ENCODE measurements at regions not wholly inside any gene's neighbourhood (a gene's known extent, or its start where the extent isn't known, plus 50 kb on each side); places are given as distances from the start of the nearest gene placed in this dataset.

DNA sequence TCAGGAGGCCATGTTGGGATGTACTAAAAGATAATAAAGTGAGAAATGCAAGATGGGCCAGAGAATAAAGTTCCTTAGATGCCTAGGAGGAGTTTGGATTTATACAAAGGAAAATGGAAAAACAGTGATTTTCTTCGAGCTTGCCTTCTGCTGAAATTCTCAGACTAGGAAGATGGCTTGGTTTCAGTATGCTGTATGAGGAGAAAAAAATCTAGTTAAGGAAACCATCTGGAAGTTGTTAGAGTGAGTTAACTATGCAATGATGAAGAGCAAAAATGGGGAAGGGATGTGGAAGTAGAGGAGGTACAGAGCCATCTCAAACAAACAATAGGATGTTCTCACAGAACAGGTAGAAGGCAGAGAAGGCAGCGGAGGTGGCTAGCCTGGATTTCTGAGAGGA is 162.9 kb upstream of the FTMT start:
- H3K9ac ChIP-seq (ENCODE audit: insufficient read depth in 1 of 2, low read depth in 2 of 2, low read length in 2 of 2) = no peak overlapping the region
- H3K27me3 ChIP-seq (ENCODE audit: control insufficient read depth in 2 of 2, insufficient read depth in 2 of 2, low read length in 2 of 2) = no peaks in the 10 kb centered on the region
- no peak overlapping the region for H3K4me2 ChIP-seq (ENCODE audit: insufficient read depth, low read length)
- H4K20me1 ChIP-seq (replicated peaks; ENCODE audit: control insufficient read depth, insufficient read depth, low read length) = no peaks in the 10 kb centered on the region
- in situ Hi-C loops (cut with MboI) (no loop called here), intact Hi-C loops (cut with micrococcal nuclease) (no loop called here)
- H3K4me3 ChIP-seq = no peak overlapping the region
- H3K9me1 ChIP-seq (ENCODE audit: control insufficient read depth, insufficient read depth, low read length) = no peaks in the 10 kb centered on the region
- no peaks in the 10 kb centered on the region for H3K79me2 ChIP-seq (ENCODE audit: control insufficient read depth, insufficient read depth, low read length)
- no peak overlapping the region for H2AFZ ChIP-seq (ENCODE audit: low read depth, low read length)
- H3K36me3 ChIP-seq (ENCODE audit: control insufficient read depth, insufficient read depth, low read length) = no peaks in the 10 kb centered on the region
- no peak for DNase-seq (ENCODE audit: extremely low read depth in 1 of 4, low spot score in 3 of 4)
- CTCF ChIA-PET (ENCODE audit: low intra/inter-chr PET ratio) = no interaction called here
- 15% methylated on average over 2 of the region's 2 CpGs for WGBS (ENCODE audit: insufficient coverage, low coverage, missing lambda C conversion rate)
- no TSS peak for BruUV-seq (replicated peaks)
- no peaks in the 10 kb centered on the region; a peak in 1 of 5 replicates for H3K4me1 ChIP-seq (replicated peaks in 1 of 2; ENCODE audit: control insufficient read depth in 2 of 2, insufficient read depth in 2 of 2, low read length in 2 of 2)
- TF ChIP-seq, protein P1, sequence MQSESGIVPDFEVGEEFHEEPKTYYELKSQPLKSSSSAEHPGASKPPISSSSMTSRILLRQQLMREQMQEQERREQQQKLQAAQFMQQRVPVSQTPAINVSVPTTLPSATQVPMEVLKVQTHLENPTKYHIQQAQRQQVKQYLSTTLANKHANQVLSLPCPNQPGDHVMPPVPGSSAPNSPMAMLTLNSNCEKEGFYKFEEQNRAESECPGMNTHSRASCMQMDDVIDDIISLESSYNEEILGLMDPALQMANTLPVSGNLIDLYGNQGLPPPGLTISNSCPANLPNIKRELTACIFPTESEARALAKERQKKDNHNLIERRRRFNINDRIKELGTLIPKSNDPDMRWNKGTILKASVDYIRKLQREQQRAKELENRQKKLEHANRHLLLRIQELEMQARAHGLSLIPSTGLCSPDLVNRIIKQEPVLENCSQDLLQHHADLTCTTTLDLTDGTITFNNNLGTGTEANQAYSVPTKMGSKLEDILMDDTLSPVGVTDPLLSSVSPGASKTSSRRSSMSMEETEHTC (IDR thresholded peaks at IDR 0.05) = no peak
- TF ChIP-seq RAD21 (CRISPR knock-in tag; conservative IDR thresholded peaks at IDR 0.05 in 1 of 2, IDR thresholded peaks at IDR 0.05 in 1 of 2) (no peak), ZSCAN29 (IDR thresholded peaks at IDR 0.05) (no peak), SMC3 (conservative IDR thresholded peaks at IDR 0.05; ENCODE audit: insufficient read depth, low read depth, low read length) (no peak), KLF16 (IDR thresholded peaks at IDR 0.05) (no peak), POLR2AphosphoS2 (IDR thresholded peaks at IDR 0.05; ENCODE audit: low read length) (no peak), HNRNPK (IDR thresholded peaks at IDR 0.05; ENCODE audit: low read depth, low read length, poor library complexity, severe bottlenecking) (no peak), SIX5 (IDR thresholded peaks at IDR 0.05; ENCODE audit: borderline replicate concordance in 1 of 2, insufficient read depth in 1 of 2, low read depth in 1 of 2, low read length in 2 of 2) (no peak), NR4A1 (CRISPR knock-in tag; IDR thresholded peaks at IDR 0.05) (no peak), NR4A1 (tag; IDR thresholded peaks at IDR 0.05) (no peak), ZNF445 (CRISPR knock-in tag; IDR thresholded peaks at IDR 0.05; ENCODE audit: low read depth) (no peak), NUFIP1 (IDR thresholded peaks at IDR 0.05; ENCODE audit: partially characterized antibody) (no peak), SAFB2 (IDR thresholded peaks at IDR 0.05; ENCODE audit: borderline replicate concordance, low read depth, low read length, severe bottlenecking) (no peak), ZBED1 (IDR thresholded peaks at IDR 0.05) (no peak), RFX1 (IDR thresholded peaks at IDR 0.05) (no peak)
- TF ChIP-seq, protein P2, sequence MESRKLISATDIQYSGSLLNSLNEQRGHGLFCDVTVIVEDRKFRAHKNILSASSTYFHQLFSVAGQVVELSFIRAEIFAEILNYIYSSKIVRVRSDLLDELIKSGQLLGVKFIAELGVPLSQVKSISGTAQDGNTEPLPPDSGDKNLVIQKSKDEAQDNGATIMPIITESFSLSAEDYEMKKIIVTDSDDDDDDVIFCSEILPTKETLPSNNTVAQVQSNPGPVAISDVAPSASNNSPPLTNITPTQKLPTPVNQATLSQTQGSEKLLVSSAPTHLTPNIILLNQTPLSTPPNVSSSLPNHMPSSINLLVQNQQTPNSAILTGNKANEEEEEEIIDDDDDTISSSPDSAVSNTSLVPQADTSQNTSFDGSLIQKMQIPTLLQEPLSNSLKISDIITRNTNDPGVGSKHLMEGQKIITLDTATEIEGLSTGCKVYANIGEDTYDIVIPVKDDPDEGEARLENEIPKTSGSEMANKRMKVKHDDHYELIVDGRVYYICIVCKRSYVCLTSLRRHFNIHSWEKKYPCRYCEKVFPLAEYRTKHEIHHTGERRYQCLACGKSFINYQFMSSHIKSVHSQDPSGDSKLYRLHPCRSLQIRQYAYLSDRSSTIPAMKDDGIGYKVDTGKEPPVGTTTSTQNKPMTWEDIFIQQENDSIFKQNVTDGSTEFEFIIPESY (CRISPR knock-in tag; IDR thresholded peaks at IDR 0.05) = no peak
- POLR2A ChIA-PET = no interaction called here
- H3K9me3 ChIP-seq (replicated peaks; ENCODE audit: control insufficient read depth, insufficient read depth, low read depth, low read length) = no peaks in the 10 kb centered on the region; the same call in 1 of the 2 replicates
- no peak for ATAC-seq
- no peak overlapping the region for H3K27ac ChIP-seq (ENCODE audit: extremely low read depth, low read depth, low read length)
- FAIRE-seq = no peak

Measured in K562 (cell line).